ENCODE measurements at regions not wholly inside any gene's neighbourhood (a gene's known extent, or its start where the extent isn't known, plus 50 kb on each side); places are given as distances from the start of the nearest gene placed in this dataset.

GRCh38 chr5:2241842-2242241 is 359.1 kb upstream of the IRX4 start:
- Histone ChIP-seq H3K4me3 (ENCODE audit: low read depth, low read length, poor library complexity, severe bottlenecking) (no peak overlapping the region), H3K9me2 (ENCODE audit: low read depth, low read length) (no peaks in the 10 kb centered on the region; the same call in 1 of the 2 replicates), H4K20me1 (ENCODE audit: insufficient read depth, low read length) (no peaks in the 10 kb centered on the region), H3K9ac (ENCODE audit: low read length) (no peak overlapping the region), H3K9me3 (ENCODE audit: low read length) (no peaks in the 10 kb centered on the region), H3K27me3 (ENCODE audit: insufficient read depth, low read length) (no peaks in the 10 kb centered on the region), H3K4me2 (ENCODE audit: low read length) (no peak overlapping the region), H3F3A (ENCODE audit: insufficient read depth, low read length) (no peaks in the 10 kb centered on the region), H3K79me2 (ENCODE audit: insufficient read depth, low read length) (no peaks in the 10 kb centered on the region), H3K36me3 (ENCODE audit: insufficient read depth, low read length) (no peaks in the 10 kb centered on the region), H3K4me1 (ENCODE audit: insufficient read depth, low read length, severe bottlenecking) (no peaks in the 10 kb centered on the region), H3K27ac (ENCODE audit: low read depth, low read length, poor library complexity, severe bottlenecking) (no peak overlapping the region), H2AFZ (ENCODE audit: low read length) (no peak overlapping the region)
- no peak for TF ChIP-seq CTCF (IDR thresholded peaks at IDR 0.05; ENCODE audit: low read length)
- TF ChIP-seq EZH2 (IDR thresholded peaks at IDR 0.05; ENCODE audit: borderline replicate concordance, low read length): no peak

- H3K9me2 ChIP-seq (ENCODE audit: low read depth, low read length): no peaks in the 10 kb centered on the region
- H3K36me3 ChIP-seq (ENCODE audit: insufficient read depth, low read length): no peaks in the 10 kb centered on the region
- H3K9ac ChIP-seq (ENCODE audit: low read length): no peak overlapping the region
- H3K27ac ChIP-seq (ENCODE audit: low read depth, low read length, poor library complexity, severe bottlenecking): no peak overlapping the region
- TF ChIP-seq EZH2 (IDR thresholded peaks at IDR 0.05; ENCODE audit: borderline replicate concordance, low read length) (no peak), CTCF (IDR thresholded peaks at IDR 0.05; ENCODE audit: low read length) (no peak)
- no peaks in the 10 kb centered on the region for H3K27me3 ChIP-seq (ENCODE audit: insufficient read depth, low read length)
- no peaks in the 10 kb centered on the region for H4K20me1 ChIP-seq (ENCODE audit: insufficient read depth, low read length)
- no peaks in the 10 kb centered on the region for H3K4me1 ChIP-seq (ENCODE audit: insufficient read depth, low read length, severe bottlenecking)
- no peak overlapping the region for H2AFZ ChIP-seq (ENCODE audit: low read length)
- H3K4me2 ChIP-seq (ENCODE audit: low read length): no peak overlapping the region
- H3F3A ChIP-seq (ENCODE audit: insufficient read depth, low read length): no peaks in the 10 kb centered on the region
- H3K4me3 ChIP-seq (ENCODE audit: low read depth, low read length, poor library complexity, severe bottlenecking): no peak overlapping the region
- no peaks in the 10 kb centered on the region for H3K79me2 ChIP-seq (ENCODE audit: insufficient read depth, low read length)
- H3K9me3 ChIP-seq (ENCODE audit: low read length): no peaks in the 10 kb centered on the region
Measured at GRCh38 chr5:2240118-2240904, 357.6 kb upstream of the IRX4 start.

GRCh38 chr5:2239201-2239910 is 356.6 kb upstream of the IRX4 start:
- Histone ChIP-seq H3K9me3 (ENCODE audit: low read length) (no peaks in the 10 kb centered on the region), H3K9ac (ENCODE audit: low read length) (no peak overlapping the region), H3K27me3 (ENCODE audit: insufficient read depth, low read length) (no peaks in the 10 kb centered on the region), H3K36me3 (ENCODE audit: insufficient read depth, low read length) (no peaks in the 10 kb centered on the region), H3K9me2 (ENCODE audit: low read depth, low read length) (no peaks in the 10 kb centered on the region), H4K20me1 (ENCODE audit: insufficient read depth, low read length) (no peaks in the 10 kb centered on the region), H3K4me3 (ENCODE audit: low read depth, low read length, poor library complexity, severe bottlenecking) (no peak overlapping the region), H3F3A (ENCODE audit: insufficient read depth, low read length) (no peaks in the 10 kb centered on the region), H2AFZ (ENCODE audit: low read length) (no peak overlapping the region), H3K79me2 (ENCODE audit: insufficient read depth, low read length) (no peaks in the 10 kb centered on the region), H3K4me1 (ENCODE audit: insufficient read depth, low read length, severe bottlenecking) (no peaks in the 10 kb centered on the region), H3K4me2 (ENCODE audit: low read length) (no peak overlapping the region), H3K27ac (ENCODE audit: low read depth, low read length, poor library complexity, severe bottlenecking) (no peak overlapping the region)
- TF ChIP-seq CTCF (IDR thresholded peaks at IDR 0.05; ENCODE audit: low read length) (no peak), EZH2 (IDR thresholded peaks at IDR 0.05; ENCODE audit: borderline replicate concordance, low read length) (no peak)

All from OCI-LY1 (cell line).